ENCODE measurements at regions not wholly inside any gene's neighbourhood (a gene's known extent, or its start where the extent isn't known, plus 50 kb on each side); places are given as distances from the start of the nearest gene placed in this dataset.
A peak's percentile ranks its signal among the peaks of the same experiment; 100 is the strongest.

- H3K4me3 Mint-ChIP-seq, result no peak overlapping the region
- no peak overlapping the region for H3K27ac Mint-ChIP-seq
- TF ChIP-seq CTCF (IDR thresholded peaks at IDR 0.05; ENCODE audit: unreplicated experiment in 3 of 3), result no peak
- no peaks in the 10 kb centered on the region for H3K27me3 Mint-ChIP-seq (ENCODE audit: low read depth)
- peaks cover 11% of the 10 kb centered on the region for H3K9me3 Mint-ChIP-seq
- H3K4me1 Mint-ChIP-seq, result peaks cover 5% of the 10 kb centered on the region
- no peaks in the 10 kb centered on the region for H3K36me3 Mint-ChIP-seq (ENCODE audit: low read depth)
Measured at GRCh38 chr4:104938624-104939023, 208.1 kb upstream of the TET2 start.

GRCh38 chr4:104940927-104941326, 205.7 kb upstream of the TET2 start:
- H3K4me1 Mint-ChIP-seq, result peaks cover 9% of the 10 kb centered on the region
- peak overlapping the region in 1 of 3 experiments; percentile 27 for H3K27ac Mint-ChIP-seq
- H3K9me3 Mint-ChIP-seq, result no peaks in the 10 kb centered on the region
- H3K27me3 Mint-ChIP-seq (ENCODE audit: low read depth), result peaks cover 4% of the 10 kb centered on the region
- H3K36me3 Mint-ChIP-seq (ENCODE audit: low read depth), result no peaks in the 10 kb centered on the region
- no peak for TF ChIP-seq CTCF (IDR thresholded peaks at IDR 0.05; ENCODE audit: unreplicated experiment in 3 of 3)
- H3K4me3 Mint-ChIP-seq, result no peak overlapping the region

GRCh38 chr4:104941661-104942062, 205.0 kb upstream of the TET2 start:
- no peak for TF ChIP-seq CTCF (IDR thresholded peaks at IDR 0.05; ENCODE audit: unreplicated experiment in 3 of 3)
- no peaks in the 10 kb centered on the region for H3K9me3 Mint-ChIP-seq
- no peak overlapping the region for H3K4me3 Mint-ChIP-seq
- H3K27ac Mint-ChIP-seq, result no peak overlapping the region
- peaks cover 4% of the 10 kb centered on the region for H3K27me3 Mint-ChIP-seq (ENCODE audit: low read depth)
- no peaks in the 10 kb centered on the region for H3K36me3 Mint-ChIP-seq (ENCODE audit: low read depth)
- peaks cover 9% of the 10 kb centered on the region for H3K4me1 Mint-ChIP-seq

GRCh38 chr4:104942990-104943743, 203.5 kb upstream of the TET2 start:
- Mint-ChIP-seq H3K27me3 (ENCODE audit: low read depth) (peaks cover 4% of the 10 kb centered on the region), H3K4me3 (no peak overlapping the region), H3K36me3 (ENCODE audit: low read depth) (no peaks in the 10 kb centered on the region), H3K9me3 (no peaks in the 10 kb centered on the region), H3K27ac (peak overlapping the region; percentile 63 to 85 (median 66)), H3K4me1 (peaks cover 9% of the 10 kb centered on the region)
- TF ChIP-seq CTCF (IDR thresholded peaks at IDR 0.05; ENCODE audit: unreplicated experiment in 3 of 3), result no peak

GRCh38 chr4:104944596-104944995, 202.1 kb upstream of the TET2 start:
- no peak for TF ChIP-seq CTCF (IDR thresholded peaks at IDR 0.05; ENCODE audit: unreplicated experiment in 3 of 3)
- peaks cover 4% of the 10 kb centered on the region for H3K27me3 Mint-ChIP-seq (ENCODE audit: low read depth)
- H3K4me1 Mint-ChIP-seq, result peaks cover 9% of the 10 kb centered on the region
- H3K27ac Mint-ChIP-seq, result peak overlapping the region in 1 of 3 experiments; percentile 85
- no peaks in the 10 kb centered on the region for H3K9me3 Mint-ChIP-seq
- no peak overlapping the region for H3K4me3 Mint-ChIP-seq
- no peaks in the 10 kb centered on the region for H3K36me3 Mint-ChIP-seq (ENCODE audit: low read depth)
